Fibroblast of the aortic adventitia (primary cell): ENCODE measurements at regions not wholly inside any gene's neighbourhood (a gene's known extent, or its start where the extent isn't known, plus 50 kb on each side); places are given as distances from the start of the nearest gene placed in this dataset.

ENCODE experiments used
- DNase-seq: peaks from one replicate; pipeline ENCODE4 v3.0.0-alpha.2; 2010; ENCODE audit warnings: low read depth
- H3K4me3 ChIP-seq: 2 replicates; pipeline ENCODE4 v1.5.1; 2011; ENCODE audit warnings: low read depth, mild to moderate bottlenecking, control low read depth, low read length, moderate library complexity
- CTCF ChIP-seq: IDR thresholded peaks from 2 replicates; pipeline ENCODE4 v1.5.1; 2011; ENCODE audit warnings: mild to moderate bottlenecking, low read length, control low read depth, inconsistent platforms; ENCODE audit not compliant: insufficient read depth

DNA sequence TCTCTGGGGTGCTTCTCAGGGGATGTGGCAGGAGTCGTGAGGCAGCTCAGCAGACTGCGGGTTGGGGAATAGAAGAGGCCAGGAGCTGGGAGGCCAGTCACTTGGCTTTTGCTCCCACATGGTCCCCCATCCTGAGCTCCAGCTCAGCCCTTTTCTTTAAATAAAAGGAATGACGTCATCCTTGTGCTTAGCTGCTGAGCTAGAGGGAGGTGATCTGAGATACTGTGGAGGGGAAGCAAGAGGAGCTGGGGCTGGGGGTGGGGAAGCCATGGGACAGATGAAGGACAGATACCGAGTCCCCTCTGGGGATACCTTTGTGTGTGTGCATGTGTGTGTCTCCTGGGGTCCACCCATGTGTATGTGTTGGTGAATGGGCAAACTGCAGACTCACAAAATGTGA is 89.0 kb upstream of the ARAP3 start:
- TF ChIP-seq CTCF, result no peak
- DNase-seq, result no peak
- no peak overlapping the region for H3K4me3 ChIP-seq

DNA sequence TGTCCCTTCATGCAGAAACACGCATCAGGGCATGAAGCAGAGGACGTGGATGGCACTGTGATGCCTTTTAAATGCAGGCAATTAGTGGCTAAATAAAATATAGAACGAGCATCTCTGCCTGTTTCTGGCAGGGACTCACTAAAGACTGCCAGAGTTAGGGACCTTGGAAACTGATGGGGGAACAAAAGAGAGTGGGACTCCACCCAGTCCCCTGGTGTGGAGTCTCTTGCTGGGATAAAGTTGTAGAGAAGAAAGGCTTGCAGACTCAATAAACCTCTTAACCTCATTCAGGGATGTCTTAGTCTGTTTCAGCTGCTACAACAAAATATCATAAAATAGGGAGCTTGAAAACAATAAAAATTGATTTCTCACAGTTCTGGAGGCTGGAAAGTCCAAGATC is 87.6 kb upstream of the ARAP3 start:
- H3K4me3 ChIP-seq, result no peak overlapping the region
- no peak for TF ChIP-seq CTCF
- DNase-seq, result no peak

DNA sequence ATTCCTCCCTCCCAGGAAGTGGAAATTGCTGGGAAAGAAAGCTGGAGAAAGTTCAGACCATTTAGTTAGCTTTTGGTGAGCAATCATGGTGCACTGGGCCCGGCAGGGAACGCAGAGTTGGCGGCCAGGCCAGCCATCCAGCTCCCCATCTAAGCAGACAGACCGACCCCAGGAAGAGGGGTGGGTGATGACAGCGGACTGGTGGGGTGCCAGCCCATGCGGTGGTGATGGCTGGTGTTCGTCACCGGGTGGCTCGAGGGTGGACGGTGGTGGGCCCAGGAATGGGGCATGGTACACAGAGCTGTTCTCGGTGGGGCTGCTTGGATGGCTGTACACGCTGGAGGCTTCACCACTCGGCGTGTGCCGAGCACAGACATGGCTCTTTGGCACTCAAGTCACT is 85.6 kb upstream of the ARAP3 start:
- TF ChIP-seq CTCF, result no peak
- DNase-seq, result no peak
- H3K4me3 ChIP-seq, result no peak overlapping the region

- no peak overlapping the region for H3K4me3 ChIP-seq
- DNase-seq, result no peak
- no peak for TF ChIP-seq CTCF
Observed at GRCh38 chr5:141765896-141766551, 84.0 kb upstream of the ARAP3 start.

GRCh38 chr5:141763541-141763940 is 81.5 kb upstream of the ARAP3 start:
- H3K4me3 ChIP-seq, result no peak overlapping the region
- no peak for DNase-seq
- no peak for TF ChIP-seq CTCF

- no peak overlapping the region for H3K4me3 ChIP-seq
- no peak for TF ChIP-seq CTCF
- DNase-seq, result no peak
Observed at GRCh38 chr5:141762790-141763368, 80.8 kb upstream of the ARAP3 start.

GRCh38 chr5:141762316-141762715 is 80.3 kb upstream of the ARAP3 start:
- no peak for DNase-seq
- H3K4me3 ChIP-seq, result no peak overlapping the region
- no peak for TF ChIP-seq CTCF
